GM18517 (cell line): ENCODE measurements at regions not wholly inside any gene's neighbourhood (a gene's known extent, or its start where the extent isn't known, plus 50 kb on each side); places are given as distances from the start of the nearest gene placed in this dataset.
"Not testable (repeated sequence)": the region's sequence is repeated elsewhere in the genome, so short reads cannot be mapped to it uniquely, and the experiment has no call there.

Experiments
- ATAC-seq: cut with Tn5 transposase; IDR thresholded peaks from one replicate; pipeline ENCODE4 v1.9.1; 2021; ENCODE audit warnings: mild to moderate bottlenecking, moderate library complexity; ENCODE audit not compliant: unreplicated experiment

- no peak for ATAC-seq
These were observed 236.7 kb upstream of the IPO5 start for GRCh38 chr13:97716746-97717145.

GRCh38 chr13:97719736-97720135 is 233.7 kb upstream of the IPO5 start:
- no peak for ATAC-seq

- ATAC-seq = no peak
These were observed 232.6 kb upstream of the IPO5 start for GRCh38 chr13:97720896-97721295.

- ATAC-seq = no peak
These were observed 229.8 kb upstream of the IPO5 start for GRCh38 chr13:97723655-97724054.

- no peak for ATAC-seq
These were observed 229.0 kb upstream of the IPO5 start for GRCh38 chr13:97724450-97724849.

- no peak for ATAC-seq
These were observed 226.7 kb upstream of the IPO5 start for GRCh38 chr13:97726664-97727280.

GRCh38 chr13:97727991-97728390 is 225.5 kb upstream of the IPO5 start:
- ATAC-seq = no peak

- ATAC-seq = no peak
These were observed 217.0 kb upstream of the IPO5 start for GRCh38 chr13:97736436-97736835.

GRCh38 chr13:97742084-97742483 is 211.4 kb upstream of the IPO5 start:
- ATAC-seq = no peak

- no peak for ATAC-seq
These were observed 209.5 kb upstream of the IPO5 start for GRCh38 chr13:97743938-97744337.

GRCh38 chr13:97746649-97747048 is 206.8 kb upstream of the IPO5 start:
- ATAC-seq = no peak

- no peak for ATAC-seq
These were observed 204.3 kb upstream of the IPO5 start for GRCh38 chr13:97749174-97749573.

GRCh38 chr13:97751477-97751876 is 202.0 kb upstream of the IPO5 start:
- ATAC-seq = no peak

GRCh38 chr13:97752961-97753668 is 200.4 kb upstream of the IPO5 start:
- ATAC-seq = no peak

- no peak for ATAC-seq
These were observed 199.4 kb upstream of the IPO5 start for GRCh38 chr13:97753942-97754670.

- no peak for ATAC-seq
These were observed 195.7 kb upstream of the IPO5 start for GRCh38 chr13:97757807-97758206.

GRCh38 chr13:97758317-97758716 is 195.2 kb upstream of the IPO5 start:
- ATAC-seq = no peak

- no peak for ATAC-seq
These were observed 191.5 kb upstream of the IPO5 start for GRCh38 chr13:97761796-97762540.

GRCh38 chr13:97766749-97767148 is 186.7 kb upstream of the IPO5 start:
- ATAC-seq = no peak

- ATAC-seq = no peak
These were observed 185.3 kb upstream of the IPO5 start for GRCh38 chr13:97768134-97768533.

GRCh38 chr13:97770231-97770630 is 183.2 kb upstream of the IPO5 start:
- ATAC-seq = not testable (repeated sequence)
